GM18873 (cell line): ENCODE measurements at regions not wholly inside any gene's neighbourhood (a gene's known extent, or its start where the extent isn't known, plus 50 kb on each side); places are given as distances from the start of the nearest gene placed in this dataset.
"Not testable (repeated sequence)": the region's sequence is repeated elsewhere in the genome, so short reads cannot be mapped to it uniquely, and the experiment has no call there.

Experiments
- ATAC-seq: cut with Tn5 transposase; IDR thresholded peaks from one replicate; pipeline ENCODE4 v1.9.1; 2021; ENCODE audit warnings: mild to moderate bottlenecking, moderate library complexity, moderate number of reproducible peaks; ENCODE audit not compliant: unreplicated experiment, low FRiP score

DNA sequence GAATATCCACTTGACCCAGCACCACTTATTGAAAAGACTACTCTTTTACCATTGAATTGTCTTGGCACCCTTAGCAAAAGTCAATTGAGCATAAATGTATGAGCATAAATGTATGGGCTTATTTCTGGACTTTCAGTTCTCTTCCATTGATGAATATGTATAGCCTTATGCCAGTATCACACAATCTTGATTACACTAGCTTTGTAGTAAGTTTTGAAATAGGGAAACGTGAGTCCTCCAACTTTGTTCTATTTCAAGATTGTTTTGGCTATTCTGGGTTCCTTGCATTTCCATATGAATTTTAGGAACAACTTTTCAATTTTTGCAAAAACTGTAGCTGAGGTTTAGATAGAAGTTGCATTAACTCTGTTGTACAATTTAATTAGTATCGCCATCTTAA is 601.0 kb downstream of the TLE1 start:
- ATAC-seq, result no peak

DNA sequence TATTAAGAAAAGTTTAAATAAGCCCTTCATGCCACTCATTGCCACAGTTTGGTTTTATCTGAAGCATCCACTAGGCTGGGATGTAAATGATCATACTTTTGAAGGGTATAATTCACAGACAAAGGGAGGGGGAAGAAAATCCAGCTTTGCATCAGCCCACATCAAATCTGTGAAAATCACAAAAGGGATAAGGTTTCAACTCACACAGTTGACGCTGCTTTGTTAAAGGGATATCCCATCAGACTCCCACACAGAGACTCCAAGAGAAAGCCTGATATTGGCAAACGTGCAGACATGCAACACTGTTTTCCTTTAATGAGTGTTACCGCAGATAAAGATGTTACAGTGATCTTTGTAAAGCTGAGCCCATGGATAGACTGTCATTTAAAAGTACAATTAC is 602.9 kb downstream of the TLE1 start:
- no peak for ATAC-seq

- ATAC-seq, result no peak
These were observed 605.4 kb downstream of the TLE1 start for GRCh38 chr9:81083854-81084512.

DNA sequence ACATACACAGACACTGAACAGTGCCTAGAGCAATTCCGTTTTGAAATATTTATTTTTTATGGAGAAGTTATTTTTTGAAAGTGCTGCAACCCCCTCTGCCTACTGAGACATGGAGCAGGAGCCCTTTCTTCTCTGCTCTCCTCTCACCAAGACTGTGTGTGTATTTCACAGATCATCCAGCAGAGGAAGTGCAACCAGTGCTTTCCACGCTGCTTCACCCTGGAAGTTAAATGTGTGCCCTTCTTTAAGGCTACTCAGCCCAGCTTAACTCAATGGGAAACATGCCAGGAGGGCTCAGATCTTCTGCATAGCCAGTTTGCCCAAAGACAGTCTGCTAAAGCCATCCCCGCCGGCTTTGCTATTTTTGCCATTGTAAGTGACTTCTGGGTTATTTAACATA is 606.3 kb downstream of the TLE1 start:
- no peak for ATAC-seq

GRCh38 chr9:81082221-81082620 is 607.1 kb downstream of the TLE1 start:
- ATAC-seq, result no peak

- ATAC-seq, result no peak
These were observed 608.4 kb downstream of the TLE1 start for GRCh38 chr9:81080900-81081299.

GRCh38 chr9:81080185-81080584 is 609.2 kb downstream of the TLE1 start:
- ATAC-seq, result no peak

DNA sequence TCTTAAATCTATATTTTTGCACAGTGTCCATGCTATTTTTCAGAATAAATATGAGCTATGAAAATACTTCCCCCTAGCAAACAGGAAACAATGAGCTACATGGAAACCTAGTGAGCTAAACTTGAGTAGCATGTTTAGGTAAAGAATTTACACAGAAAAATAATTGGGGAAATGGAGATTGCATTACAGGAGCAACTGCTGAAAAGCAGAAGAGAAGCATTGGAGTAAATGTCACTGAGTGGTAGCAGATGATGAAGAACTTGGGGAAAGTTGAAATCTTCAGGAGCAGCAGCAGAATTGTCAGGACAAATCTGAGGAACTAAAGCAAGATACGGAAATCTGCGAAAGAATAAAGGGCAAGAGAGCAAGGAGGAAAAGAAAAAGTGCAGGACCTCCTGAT is 610.3 kb downstream of the TLE1 start:
- ATAC-seq, result no peak

DNA sequence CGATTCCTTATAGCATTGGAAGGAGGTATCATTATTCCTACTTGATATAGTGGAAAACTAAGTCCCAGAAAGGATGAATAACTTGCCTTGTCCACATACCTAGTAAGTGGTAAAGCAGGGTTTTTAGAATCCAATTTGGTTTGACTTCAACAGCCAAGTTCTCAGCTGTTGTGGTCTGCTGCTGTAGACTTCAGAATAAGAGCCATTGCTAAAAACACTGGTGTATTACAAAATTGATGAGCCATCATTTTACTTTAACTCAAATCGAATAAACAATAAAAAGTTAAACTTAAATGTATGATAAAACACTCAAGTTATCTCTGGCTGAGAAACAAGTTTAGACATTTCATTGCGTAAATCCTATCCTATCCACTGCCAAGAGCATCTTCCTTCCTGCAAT is 610.8 kb downstream of the TLE1 start:
- ATAC-seq, result no peak

- ATAC-seq, result peak; percentile 47
These were observed 611.8 kb downstream of the TLE1 start for GRCh38 chr9:81077572-81077971.

- no peak for ATAC-seq
These were observed 613.2 kb downstream of the TLE1 start for GRCh38 chr9:81076131-81076530.

GRCh38 chr9:81074221-81074620 is 615.1 kb downstream of the TLE1 start:
- ATAC-seq, result no peak

GRCh38 chr9:81073821-81074220 is 615.5 kb downstream of the TLE1 start:
- no peak for ATAC-seq

GRCh38 chr9:81072758-81073157 is 616.6 kb downstream of the TLE1 start:
- ATAC-seq, result no peak

- no peak for ATAC-seq
These were observed 618.2 kb downstream of the TLE1 start for GRCh38 chr9:81071108-81071507.

DNA sequence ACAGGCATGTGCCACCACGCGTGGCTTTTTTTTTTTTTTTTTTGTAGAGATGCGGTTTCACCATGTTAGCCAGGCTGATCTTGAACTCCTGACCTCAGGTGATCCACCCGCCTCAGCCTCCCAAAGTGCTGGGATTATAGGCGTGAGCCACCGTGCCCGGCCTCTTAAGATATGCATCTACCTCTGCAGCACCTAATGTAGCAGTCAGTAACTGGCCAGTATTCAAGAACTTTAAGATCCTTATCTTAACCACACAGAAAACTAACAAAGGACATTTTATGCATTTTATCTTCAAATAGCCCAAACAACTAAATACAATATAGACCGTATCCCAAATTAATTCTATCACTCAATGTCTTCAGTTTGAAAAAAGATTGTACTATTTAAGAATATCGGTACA is 618.7 kb downstream of the TLE1 start:
- ATAC-seq, result no peak

- ATAC-seq, result no peak
These were observed 619.4 kb downstream of the TLE1 start for GRCh38 chr9:81069923-81070322.

DNA sequence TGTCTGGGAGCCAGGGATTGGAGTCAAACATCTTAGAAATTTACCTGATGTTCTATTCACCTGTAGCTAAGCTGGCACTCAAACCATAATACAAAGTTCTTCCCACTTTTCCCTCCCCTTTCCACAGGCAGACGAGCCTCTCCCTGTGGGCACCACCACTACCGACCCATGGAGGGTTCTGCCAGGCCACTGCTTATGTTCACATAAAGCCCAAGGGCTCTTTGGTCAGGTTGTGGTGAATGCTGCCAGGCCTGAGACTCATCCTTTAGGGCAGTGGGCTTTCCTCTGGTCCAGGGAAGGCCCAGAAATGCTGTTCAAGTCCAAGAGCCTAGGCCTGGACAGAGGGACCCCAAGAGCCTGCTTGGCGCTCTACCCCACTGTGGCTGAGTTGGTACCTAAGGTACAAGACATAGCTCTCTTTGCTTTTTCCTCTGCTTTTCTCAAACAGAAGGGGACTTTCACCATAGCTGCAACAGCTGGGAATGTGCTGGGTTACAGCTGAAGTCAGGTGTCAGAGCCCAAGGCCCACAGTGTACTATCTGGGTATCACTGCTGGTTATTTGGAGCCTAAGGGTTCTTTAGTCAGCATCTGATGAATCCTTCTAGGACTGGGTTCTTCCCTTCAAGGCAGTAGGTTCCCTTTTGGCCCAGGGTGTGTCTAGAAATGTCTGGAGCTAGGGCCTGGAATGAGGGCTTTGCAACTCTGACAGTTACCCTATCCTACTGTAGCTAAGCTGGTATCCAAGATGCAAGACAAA is 620.1 kb downstream of the TLE1 start:
- ATAC-seq, result no peak

- ATAC-seq, result not testable (repeated sequence)
These were observed 626.4 kb downstream of the TLE1 start for GRCh38 chr9:81062995-81063394.

DNA sequence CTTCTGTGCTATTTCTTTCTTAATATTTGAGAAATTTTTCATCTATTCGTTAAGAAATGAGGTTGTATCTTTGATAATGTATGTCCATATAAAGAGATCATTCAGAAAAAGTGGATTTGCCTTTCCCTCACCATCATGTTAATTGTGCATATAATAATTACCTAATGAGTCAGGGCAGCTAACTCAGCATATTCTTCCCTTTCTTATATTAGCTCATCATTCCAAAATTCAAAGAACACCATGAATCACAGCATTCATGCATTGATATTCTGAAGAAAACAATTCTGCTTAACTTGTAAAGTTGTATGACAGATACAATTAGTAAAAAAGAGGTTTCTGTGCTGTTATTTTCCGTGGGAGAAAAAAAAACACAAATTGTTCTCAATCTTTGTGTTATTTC is 630.6 kb downstream of the TLE1 start:
- ATAC-seq, result no peak

DNA sequence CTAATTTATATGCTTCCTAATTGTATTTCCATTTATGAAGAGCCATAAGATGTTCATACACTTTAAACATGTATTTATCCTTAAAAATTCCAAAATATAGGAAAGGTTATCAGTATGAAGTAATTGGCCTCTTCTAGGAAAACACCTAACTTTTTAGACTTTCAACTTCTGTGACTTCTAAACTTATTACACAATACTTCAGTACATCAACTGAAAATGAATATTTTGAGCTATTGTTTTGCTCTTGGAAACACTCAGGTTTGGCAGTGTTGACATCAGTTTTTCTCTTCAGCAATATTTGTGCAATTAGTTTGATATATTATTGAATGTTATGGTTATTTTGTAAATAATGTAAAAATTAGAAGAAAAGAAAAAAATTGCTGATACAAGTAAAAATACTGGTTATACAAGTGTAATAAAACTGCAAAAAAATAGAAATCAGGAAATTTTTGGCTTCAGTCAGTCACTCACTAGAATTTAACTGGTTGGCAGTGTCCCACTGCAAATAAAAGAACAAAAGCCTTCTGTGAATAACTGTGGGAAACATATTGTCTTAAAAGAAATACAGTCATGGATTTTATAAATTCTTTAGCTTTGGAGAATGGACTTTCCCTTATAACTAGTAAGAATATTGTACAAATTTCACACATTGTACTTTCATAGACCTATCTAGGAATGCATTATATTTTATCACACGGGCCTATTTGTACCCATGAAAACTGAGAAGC is 635.9 kb downstream of the TLE1 start:
- ATAC-seq, result no peak

DNA sequence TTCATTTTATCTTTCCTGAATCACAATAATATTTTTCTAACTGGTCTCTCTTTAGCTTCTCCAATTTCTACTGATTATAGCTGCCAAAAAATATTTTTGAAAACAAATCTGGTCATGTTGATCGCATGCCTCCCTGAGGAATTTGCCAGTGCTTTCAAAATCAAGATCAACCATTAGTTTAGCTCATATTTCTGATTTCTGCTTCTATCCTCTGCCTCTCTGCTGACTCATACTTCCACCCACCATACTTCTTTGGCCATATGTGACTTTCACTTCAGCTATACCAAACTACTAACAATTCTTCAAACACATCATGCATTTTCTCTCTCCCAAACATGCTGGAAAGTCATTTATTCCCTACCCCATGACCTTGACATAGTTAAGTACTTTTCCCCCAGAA is 636.5 kb downstream of the TLE1 start:
- ATAC-seq, result no peak
